ENCODE measurements at regions not wholly inside any gene's neighbourhood (a gene's known extent, or its start where the extent isn't known, plus 50 kb on each side); places are given as distances from the start of the nearest gene placed in this dataset.
A peak's percentile ranks its signal among the peaks of the same experiment; 100 is the strongest.

DNA sequence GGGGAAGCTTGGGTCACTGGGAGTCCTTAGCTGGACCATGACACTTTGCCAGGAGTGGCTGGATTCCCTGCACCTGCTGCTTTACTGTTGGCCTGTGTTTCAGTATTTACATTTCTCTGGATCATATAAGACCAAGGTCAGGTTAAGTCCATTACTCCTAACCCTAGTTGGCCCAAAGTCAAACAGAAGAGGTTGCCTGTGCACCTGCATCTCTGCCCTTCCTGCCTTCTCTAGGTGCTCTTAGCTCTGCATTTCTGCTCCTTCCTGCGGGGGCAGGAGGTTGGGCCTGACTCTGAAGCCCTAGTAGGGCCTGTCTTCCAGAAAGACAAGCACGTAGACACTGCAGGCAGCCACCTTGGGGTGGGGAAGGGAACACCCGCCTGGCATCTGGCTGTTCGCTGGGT is 124.3 kb downstream of the RPLP1 start:
- DNase-seq (ENCODE audit: low read depth), result no peak

DNA sequence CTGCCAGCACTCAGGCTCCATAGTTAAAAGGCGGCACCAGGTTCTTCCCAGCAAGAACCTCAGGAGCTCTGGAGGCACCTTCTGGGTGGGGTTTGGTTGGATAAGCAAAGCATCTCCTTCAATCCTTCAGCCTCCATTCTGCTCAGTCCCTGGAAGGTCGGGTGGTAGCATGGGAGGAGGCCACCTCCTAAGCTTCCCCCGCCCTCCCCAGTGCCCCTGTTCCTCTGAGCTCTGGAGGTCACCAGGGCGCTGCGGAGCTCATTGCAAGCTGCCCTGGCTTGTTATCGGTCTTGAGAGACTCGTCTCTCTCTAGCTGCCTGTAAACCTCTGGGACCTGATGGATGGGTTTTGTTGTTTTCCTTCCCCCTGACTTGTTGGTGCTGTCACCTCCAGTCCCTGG is 124.8 kb downstream of the RPLP1 start:
- no peak for DNase-seq (ENCODE audit: low read depth)

DNA sequence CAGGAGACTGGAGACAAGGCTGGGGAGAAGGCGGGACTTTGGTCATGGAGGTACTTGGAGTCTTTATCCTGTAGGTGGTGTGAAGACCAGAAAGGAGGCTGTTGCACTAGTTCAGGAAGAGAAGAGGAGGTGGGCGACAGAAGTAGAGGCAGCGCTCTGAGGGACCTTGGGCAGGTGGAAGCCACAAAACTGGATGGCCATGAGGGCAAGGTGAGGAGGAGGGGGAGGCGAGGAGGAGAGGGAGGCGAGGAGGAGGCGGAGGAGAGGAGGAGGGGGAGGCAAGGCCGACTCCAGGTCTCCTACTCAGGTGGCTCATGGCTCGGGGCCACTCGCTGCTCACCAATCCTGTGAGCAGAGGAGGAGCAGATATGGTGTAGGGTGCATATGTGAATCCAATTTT is 125.6 kb downstream of the RPLP1 start:
- no peak for DNase-seq (ENCODE audit: low read depth)

DNA sequence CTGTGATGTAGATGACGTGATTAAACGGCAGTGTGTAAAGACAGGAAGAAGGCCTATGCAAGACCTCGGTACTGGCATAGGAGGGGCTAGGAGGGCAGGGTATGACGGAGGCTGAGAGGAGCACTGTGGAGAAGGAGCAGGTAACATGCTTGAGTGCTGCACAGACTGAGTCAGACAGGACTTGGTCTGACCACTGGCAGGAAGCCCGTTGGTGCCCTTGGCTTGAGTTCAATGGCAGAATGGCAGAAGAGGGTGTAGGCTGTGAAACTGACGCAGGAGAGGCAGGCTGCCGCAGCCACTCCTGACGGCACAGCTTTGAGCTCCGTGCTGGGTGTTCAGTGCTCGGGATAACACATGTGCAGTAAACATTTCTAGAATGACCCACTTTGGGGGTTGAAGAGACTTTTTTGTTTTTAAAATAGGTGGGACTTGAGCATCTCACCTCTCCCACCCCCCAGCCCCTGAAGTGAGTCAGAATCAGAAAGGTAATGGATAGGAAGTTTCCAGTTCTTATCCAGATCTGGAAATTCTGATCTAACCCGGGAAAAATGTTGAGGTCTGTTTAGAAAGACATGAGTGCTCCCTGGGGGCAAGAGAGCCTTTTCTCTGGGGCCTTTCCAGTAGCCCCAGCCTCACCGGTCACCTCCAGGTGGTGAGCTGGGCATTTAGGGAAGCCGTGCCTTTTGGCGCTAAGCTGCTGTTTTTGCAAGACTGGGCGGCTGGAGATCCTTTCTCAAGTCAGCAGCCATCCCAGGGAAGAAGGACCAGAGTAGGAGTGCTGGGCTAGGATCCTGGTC is 126.4 kb downstream of the RPLP1 start:
- no peak for DNase-seq (ENCODE audit: low read depth)

DNA sequence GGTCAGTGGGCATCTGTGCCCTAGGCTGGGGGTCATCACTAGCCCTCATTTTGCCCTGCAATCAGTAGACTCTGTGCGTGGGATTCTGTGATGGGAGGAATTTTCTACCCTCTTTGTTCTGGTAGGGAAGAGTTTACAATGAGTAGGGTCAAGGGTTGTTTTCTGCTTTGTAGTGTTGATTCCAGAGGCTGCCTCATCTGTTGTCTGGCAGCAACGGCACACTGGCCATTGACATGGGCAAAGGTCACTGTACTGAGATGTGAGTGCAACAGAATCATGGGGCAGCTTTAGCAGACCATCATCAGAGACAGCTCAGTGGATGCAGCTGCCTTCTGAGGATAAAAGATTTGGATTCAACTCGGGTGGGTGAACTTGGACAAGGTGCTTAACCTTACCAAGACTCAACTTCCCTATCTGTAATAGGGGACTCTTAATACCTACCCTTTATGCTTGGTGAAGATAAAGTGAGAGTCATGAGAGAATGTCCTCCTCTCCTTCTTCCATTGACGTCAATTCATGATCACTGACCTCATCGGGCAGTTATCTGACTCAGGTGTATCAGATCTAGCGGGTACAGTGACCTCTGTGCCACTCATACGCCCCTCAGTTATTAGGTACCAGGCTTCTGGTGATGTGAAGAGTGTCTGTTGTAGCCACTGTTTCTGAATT is 127.5 kb downstream of the RPLP1 start:
- DNase-seq (ENCODE audit: low read depth), result no peak

DNA sequence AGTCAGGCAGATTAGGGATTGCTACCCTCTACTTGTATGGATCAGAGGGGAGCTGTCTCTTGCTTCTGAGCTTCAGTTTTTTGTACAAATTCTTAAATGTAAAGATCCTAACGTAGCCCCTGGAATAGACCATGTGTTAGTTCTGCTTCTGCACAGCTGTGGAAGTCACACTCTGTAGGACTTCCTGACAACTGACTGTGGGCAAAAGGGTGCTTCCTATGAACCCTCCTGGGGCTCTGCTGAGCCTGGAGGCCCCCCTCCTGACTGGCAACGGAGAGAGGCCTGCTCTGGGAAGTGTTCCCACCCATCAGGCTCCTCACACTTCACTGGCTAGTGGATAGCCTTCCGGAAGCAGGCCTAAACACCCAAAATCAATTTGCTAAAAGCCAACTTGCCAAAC is 131.0 kb downstream of the RPLP1 start:
- no peak for DNase-seq (ENCODE audit: low read depth)

DNA sequence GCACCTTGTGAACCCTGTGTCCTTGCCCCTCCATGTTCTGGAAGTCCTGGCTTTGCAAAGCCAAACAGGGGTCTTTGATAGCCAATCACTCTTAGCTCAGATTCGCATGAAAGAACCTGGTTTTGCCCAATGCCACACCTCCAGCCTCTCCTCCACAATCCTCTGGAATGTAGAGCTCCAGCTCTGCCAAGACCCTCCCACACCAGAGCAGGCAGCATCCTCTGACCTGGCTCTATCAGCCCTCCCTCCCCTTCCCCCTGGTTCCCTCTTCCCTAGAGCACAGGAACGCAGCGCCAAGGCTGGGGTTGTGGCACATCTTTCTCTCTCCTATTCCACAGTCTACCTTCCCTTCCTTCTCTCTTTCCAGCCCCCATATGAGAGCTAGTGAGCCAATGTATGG is 133.3 kb downstream of the RPLP1 start:
- no peak for DNase-seq (ENCODE audit: low read depth)

DNA sequence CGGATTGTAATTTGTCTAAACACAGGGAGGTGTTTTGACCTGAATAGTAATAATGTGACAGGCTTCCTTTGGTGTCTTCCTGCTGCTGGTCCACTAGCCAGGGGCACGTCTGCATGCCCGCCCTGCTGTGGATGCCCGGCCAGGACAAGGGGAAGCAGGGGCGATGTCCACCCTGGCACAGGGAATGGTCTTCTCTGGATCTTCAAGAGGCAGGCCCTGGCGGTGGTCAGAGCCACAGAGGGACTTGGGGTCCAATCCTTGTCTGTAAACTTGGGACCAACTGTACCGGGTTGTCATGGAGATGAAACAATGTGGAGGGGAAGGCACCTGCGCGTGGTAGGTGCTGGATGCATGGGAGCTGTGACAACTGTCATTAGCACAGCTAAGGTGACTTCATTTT is 134.1 kb downstream of the RPLP1 start:
- DNase-seq (ENCODE audit: low read depth), result no peak

DNA sequence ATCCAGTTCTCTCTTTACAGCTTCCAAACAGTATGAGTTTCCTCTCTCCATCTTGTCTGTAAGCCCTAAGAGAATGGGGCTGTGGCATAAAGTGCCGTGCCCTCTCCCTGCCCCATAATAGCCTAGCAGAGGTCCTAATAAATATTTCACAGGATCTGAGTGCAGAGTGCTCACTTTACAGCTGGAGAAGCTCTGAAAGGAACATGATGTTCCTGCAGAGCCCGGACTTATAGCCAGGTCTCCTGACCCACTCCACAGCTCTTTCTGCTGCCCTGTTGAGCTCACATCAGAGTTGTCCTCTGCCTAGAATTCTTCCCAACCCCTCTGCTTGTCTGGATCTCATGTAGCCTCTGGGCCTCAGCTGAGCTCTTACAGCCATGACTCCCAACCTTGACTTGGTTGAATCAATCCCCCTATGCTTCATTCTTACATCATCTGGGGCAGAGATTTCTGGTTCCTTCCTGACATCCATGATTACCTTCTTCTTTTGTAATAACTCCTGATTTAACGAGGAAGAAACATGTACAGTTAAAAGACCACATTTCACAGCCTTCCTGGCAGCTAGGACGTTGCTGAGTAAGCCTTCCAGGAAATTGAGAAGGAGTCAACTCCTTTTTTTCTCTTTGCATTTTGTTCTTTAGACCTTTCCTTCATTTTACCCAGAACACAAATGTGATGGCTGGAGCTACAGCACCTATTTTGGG is 135.3 kb downstream of the RPLP1 start:
- no peak for DNase-seq (ENCODE audit: low read depth)

DNA sequence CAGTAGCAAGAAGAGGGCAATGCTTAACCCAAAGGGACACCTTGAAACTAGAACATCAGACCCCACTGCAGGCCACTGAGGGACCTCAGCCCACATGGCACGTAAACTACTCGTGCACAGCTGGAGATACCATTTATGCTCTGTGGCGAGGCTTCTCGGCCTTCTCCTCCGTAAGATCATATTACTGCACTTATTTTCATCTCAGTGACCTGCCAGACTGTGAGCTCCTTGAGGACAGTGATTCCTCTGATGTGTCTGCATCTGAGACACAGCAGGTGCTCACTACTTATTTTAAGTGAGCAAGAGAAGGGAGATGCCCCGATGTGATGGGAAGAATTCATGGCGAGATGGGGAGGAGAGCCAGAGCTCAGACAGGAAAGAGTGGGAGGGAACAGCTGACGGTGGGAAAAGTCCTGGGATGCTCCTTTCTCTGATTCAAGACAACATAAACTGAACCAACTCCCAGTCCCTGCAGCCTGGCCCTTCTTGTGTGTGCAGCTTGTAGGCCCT is 137.6 kb downstream of the RPLP1 start:
- DNase-seq (ENCODE audit: low read depth), result no peak

DNA sequence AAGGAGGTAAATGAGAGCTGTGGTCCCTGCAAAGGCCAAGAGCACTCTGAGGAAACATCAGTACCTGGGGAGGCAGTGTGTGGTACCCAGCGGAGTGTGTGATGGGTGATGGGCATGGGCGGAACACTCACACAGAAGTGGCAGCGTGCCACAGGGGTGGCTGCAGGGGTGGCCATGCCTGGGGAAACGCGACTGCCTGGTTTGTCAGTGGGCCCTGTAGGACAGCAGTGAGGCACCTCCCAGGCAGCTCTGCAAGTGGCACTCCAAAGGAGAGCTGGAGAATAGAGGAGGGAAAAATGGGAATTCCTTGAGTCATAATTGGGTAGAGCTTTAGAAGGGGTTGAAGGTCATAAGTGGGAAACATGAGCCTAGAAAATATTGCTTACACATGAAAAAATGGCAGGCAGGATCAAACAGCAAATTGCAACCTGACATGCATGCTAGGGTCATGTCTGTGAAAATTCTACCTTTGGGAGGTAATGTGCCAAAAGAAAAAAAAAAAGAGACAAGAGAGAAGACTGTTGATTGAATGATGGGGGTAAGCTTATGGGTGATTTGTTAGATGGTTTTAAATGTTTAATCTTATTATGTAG is 138.4 kb downstream of the RPLP1 start:
- no peak for DNase-seq (ENCODE audit: low read depth)

DNA sequence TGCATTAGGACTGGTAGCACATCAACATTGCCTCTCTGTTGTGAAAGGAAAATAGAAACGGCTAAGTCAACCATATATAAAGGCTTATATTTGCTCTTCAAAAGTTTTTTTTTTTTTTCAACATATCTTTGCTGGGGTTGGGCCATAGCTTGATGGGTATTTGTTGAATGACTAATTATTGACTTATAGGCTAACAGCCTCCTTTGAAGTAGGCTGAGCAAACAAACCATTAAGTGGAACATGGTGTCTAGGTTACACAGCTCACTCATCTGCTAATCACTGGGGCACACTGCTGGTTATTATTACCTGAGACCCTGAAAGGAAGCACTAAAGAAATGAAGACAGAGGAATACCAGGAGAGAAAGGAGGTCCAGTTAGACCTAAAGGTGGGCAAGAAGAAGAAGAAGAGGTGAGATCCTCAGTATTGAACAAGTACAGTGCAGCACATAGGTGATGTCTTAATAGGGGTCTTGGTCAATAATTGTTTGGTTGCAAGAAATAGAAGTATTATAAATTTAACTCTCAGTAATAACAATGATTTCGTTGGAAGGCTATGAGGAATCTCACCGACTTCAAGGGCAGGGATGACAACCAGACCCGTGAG is 139.4 kb downstream of the RPLP1 start:
- no peak for DNase-seq (ENCODE audit: low read depth)

DNA sequence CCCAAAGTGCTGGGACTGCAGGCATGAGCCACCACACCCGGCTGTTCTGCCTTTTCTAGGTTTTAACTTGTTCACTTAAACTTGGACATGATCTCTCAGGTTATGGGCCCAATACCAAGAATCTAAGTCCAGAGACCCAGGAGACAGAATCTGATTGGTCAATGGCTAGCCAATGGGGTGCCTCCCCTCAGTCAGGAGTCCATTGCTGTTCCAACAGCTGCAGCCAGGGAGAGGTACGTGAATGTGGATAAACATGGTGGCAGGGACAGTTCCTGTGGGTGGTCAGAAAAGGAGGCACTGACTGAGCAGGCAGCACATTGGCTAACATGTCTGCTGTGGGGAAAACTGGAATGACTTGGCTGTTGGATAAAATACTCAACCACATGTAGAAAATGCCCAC is 140.3 kb downstream of the RPLP1 start:
- DNase-seq (ENCODE audit: low read depth), result no peak

DNA sequence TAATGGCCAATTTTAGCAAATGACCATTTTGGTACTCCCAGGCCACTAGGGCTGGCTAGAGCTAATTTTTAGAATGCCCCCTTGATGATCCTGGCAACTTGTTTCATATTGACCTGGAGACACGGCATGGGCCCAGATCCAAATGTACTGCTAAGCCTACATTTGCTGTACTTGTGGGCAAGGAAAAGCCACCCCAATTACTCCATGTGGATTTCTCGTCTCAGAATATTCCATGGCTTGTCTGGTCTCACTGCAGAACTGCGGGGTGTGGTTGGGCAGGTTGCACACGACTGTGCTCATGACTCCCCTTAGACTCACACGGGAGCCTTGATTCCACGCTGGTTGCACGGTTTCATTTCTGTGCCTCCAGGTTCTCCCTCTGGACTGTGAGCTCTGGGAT is 140.9 kb downstream of the RPLP1 start:
- DNase-seq (ENCODE audit: low read depth), result no peak

DNA sequence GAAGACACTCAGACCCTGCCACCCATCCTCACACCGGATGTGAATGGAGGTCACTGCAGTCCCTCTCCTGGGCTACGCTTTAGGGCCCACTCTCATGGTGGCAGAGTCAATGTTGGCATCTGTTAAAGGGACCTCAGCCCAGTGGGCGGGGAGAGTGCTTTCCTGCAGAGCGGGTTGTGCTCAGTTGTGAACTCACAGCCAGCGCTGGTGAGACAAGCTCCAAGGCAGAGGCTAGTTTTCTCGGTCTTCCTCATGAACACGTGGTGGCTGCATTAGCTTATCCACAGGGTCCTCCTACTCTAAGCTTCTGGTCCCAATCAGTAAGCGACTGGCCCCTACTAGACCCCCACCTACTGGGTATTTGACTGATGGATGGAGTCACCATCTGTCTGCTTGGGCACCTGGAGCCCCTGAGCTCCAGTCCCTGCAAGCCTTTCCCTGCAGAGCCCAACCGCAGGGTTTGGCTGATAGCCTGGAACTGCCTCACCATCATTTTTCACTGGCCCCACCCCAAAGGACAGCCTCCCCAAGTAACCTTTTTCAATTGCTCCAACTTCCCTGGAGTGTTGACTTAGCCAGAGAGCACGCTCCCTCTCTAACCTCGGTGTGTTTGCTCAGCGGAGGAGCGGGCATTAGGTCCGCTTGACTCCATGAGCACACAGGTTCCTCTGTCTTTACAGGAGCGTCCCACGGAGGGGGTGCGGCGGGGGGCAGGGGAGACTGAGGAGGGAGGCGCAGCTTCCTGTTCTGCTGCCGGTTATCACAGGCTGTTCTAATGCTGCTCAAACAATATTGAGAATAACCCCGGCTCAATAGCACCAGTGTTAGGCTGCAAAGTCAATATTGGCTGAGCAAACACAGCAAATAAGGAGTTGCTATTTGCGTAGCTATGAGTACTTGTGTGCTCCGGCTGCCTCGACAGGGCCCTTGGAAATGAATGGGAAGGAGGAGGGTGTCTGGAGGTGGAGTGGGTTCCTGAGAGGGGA is 141.7 kb downstream of the RPLP1 start:
- DNase-seq (ENCODE audit: low read depth), result peak; percentile 58

DNA sequence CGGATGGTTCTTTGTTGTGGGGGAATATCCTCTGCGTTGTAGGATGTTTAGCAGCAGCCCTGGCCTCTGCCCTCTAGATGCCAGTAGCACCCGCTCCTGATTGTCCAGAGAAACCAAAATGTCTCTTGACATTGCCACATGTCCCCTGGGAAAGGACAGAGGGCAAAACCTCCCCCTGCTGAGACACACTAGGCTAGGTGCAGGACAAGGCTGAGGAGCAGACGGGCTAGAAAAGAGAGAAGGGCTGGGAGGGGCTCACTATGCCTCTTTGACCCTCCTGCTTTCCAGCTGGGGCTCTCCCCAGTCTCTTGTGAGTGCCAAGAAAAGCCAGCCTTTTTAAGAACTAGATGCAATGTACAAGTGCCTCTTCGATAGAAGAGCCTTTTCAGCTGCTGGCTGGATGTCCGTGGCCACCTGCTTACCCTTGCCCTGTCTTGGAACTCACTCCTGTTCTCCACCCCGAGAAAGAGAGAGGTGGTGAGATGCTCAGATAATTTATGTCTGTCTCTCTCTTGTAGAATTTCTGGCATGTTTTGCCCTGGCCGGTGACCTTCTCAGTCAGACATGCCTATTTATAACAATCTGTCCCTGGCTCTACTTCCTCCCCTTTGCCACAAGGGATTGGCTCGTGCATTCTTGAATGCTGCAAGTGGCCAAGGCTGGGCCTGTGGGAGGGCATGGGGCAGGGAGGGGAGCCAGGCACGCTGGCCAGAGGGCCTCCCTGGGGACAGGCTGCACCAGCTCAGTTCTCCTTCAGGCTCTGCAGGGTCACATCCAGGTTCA is 142.6 kb downstream of the RPLP1 start:
- DNase-seq (ENCODE audit: low read depth), result no peak

DNA sequence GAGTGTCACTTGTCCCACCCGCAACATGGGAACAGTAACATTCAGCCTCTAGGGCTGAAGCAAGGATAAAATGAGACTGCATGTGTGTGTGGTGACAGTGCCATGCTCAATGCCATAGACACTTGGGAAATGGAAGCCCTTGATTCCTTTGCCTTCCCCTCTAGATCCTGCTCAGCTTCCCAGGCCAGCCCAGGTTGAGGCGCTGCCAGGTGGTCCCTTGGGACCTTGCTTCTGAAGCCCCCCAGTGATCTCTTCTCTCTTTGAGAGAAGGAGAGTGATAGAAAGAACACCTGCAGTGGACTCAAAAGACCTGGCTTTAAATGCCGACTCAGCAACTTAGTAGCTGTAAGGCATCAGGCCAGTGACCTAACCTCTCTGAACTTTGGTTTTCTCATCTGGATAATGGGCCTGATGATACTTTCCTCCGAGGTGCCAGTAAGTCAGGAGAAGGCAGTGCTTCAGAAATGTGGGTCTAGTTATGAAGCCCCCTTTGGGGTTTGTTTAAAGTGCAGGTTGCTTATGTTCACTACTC is 144.5 kb downstream of the RPLP1 start:
- no peak for DNase-seq (ENCODE audit: low read depth)

DNA sequence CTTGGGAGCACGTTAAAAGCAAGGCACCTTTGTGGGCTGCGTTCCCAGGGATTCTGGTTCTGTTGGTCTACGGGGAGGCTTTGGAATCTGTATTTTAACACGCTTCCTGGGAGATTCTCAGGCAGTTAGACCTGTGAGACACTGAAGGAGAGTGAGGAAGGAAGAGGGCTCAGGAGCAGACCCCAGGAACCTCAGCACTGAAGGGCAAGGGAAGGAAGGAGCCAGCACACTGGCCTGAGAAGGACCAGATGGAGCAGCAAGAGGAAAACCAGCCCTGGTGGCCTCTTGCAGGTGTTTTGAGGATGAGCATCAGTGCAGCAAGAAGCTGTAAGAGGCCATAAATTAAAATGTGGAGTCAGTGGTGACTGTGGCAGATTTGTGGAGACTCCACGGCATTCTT is 146.7 kb downstream of the RPLP1 start:
- no peak for DNase-seq (ENCODE audit: low read depth)

DNA sequence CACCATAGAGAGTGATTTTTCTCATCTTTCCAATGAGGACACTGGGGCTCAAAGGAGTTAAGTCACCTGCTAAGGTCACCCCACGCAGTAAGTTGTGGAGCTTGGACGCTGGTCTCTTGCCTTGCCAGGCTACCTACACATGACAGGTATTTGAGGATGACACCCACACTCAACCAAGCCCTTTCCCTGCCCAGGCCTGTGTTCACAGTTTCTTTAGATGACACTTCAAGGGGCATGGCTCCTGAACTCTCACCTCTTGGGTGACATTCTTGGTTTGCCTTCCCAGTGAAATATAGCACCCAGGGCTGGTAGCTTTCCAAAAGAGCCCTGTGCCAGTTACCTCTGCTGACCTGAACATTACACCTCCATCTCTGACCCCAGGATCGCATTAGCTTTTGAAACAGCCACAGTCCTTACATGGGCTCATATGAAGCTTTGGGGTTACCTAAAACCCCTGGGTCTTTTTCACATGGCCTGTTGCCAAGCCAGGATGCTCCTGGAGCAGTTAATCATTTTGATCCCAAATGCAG is 148.0 kb downstream of the RPLP1 start:
- DNase-seq (ENCODE audit: low read depth), result no peak
